HG03066 (cell line): ENCODE measurements at regions not wholly inside any gene's neighbourhood (a gene's known extent, or its start where the extent isn't known, plus 50 kb on each side); places are given as distances from the start of the nearest gene placed in this dataset.

Experiments
- ATAC-seq: cut with Tn5 transposase; IDR thresholded peaks from one replicate; pipeline ENCODE4 v1.9.1; 2021; ENCODE audit warnings: low read depth; ENCODE audit not compliant: unreplicated experiment

- ATAC-seq: no peak
Observed at GRCh38 chr22:48546653-48547424, 1280.8 kb downstream of the BRD1 start.

GRCh38 chr22:48545987-48546386 is 1281.7 kb downstream of the BRD1 start:
- ATAC-seq: no peak

GRCh38 chr22:48541401-48542098 is 1286.1 kb downstream of the BRD1 start:
- no peak for ATAC-seq

GRCh38 chr22:48539261-48539660 is 1288.4 kb downstream of the BRD1 start:
- no peak for ATAC-seq

GRCh38 chr22:48538291-48538820 is 1289.3 kb downstream of the BRD1 start:
- no peak for ATAC-seq

- ATAC-seq: no peak
Observed at GRCh38 chr22:48537343-48537680, 1290.4 kb downstream of the BRD1 start.

GRCh38 chr22:48536541-48537342 is 1290.9 kb downstream of the BRD1 start:
- no peak for ATAC-seq

- no peak for ATAC-seq
Observed at GRCh38 chr22:48535868-48536540, 1291.7 kb downstream of the BRD1 start.

GRCh38 chr22:48534395-48534958 is 1293.2 kb downstream of the BRD1 start:
- no peak for ATAC-seq

GRCh38 chr22:48532986-48533385 is 1294.7 kb downstream of the BRD1 start:
- no peak for ATAC-seq

- ATAC-seq: no peak
Observed at GRCh38 chr22:48531761-48532435, 1295.8 kb downstream of the BRD1 start.

GRCh38 chr22:48531108-48531507 is 1296.6 kb downstream of the BRD1 start:
- ATAC-seq: no peak

- ATAC-seq: no peak
Observed at GRCh38 chr22:48530666-48531065, 1297.0 kb downstream of the BRD1 start.

- ATAC-seq: no peak
Observed at GRCh38 chr22:48528221-48528915, 1299.3 kb downstream of the BRD1 start.

GRCh38 chr22:48523761-48524160 is 1303.9 kb downstream of the BRD1 start:
- no peak for ATAC-seq

GRCh38 chr22:48523091-48523490 is 1304.6 kb downstream of the BRD1 start:
- no peak for ATAC-seq

- no peak for ATAC-seq
Observed at GRCh38 chr22:48522271-48522670, 1305.4 kb downstream of the BRD1 start.

GRCh38 chr22:48520884-48521588 is 1306.6 kb downstream of the BRD1 start:
- no peak for ATAC-seq

GRCh38 chr22:48520207-48520606 is 1307.5 kb downstream of the BRD1 start:
- no peak for ATAC-seq
